GM19395 (cell line): ENCODE measurements at regions not wholly inside any gene's neighbourhood (a gene's known extent, or its start where the extent isn't known, plus 50 kb on each side); places are given as distances from the start of the nearest gene placed in this dataset.
"Not testable (repeated sequence)": the region's sequence is repeated elsewhere in the genome, so short reads cannot be mapped to it uniquely, and the experiment has no call there.

Experiments used
- ATAC-seq: cut with Tn5 transposase; IDR thresholded peaks from one replicate; pipeline ENCODE4 v1.9.1; 2021; ENCODE audit warnings: mild to moderate bottlenecking, moderate library complexity; ENCODE audit not compliant: unreplicated experiment

DNA sequence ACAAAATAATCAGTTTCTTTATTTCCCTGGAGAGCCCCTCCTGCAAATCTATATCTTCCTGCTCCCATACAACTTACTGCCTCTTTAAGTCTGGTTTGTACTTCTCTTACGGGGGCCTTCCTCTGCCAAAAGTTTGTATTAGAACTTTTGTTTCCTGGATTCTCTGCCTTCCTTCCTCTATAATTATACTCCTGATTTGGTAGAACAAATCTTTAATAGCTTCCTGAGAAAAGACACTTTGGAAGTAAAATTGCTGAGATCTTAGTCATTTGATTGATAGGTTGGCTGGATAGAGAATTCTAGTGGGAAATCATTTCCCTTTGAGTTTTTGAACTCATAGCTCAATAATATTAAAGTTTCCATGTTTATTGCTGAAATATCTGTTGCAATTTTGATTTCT lies 499.2 kb downstream of the RAB38 start:
- ATAC-seq = no peak

GRCh38 chr11:87666730-87667129 lies 508.5 kb downstream of the RAB38 start:
- no peak for ATAC-seq

DNA sequence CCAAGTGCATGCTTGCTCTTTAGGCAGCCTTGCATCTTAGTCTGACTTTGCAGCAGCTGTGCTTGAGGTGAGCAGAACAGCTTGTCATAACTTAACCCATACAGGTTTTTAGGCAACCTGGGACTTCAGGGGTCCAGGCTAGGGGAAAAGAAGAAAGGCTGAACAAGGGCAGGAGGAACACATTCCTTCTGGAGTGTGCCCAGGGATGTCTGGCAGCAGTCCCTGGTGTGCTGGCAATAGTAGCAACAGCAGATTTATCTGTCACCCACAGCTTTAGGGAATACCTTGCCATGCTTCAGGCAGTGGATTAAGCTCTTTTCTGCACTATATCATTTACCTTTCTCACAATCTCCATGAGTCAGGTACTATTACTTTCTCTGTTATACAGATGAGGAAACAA lies 513.0 kb downstream of the RAB38 start:
- no peak for ATAC-seq

GRCh38 chr11:87660926-87661660 lies 514.1 kb downstream of the RAB38 start:
- no peak for ATAC-seq

DNA sequence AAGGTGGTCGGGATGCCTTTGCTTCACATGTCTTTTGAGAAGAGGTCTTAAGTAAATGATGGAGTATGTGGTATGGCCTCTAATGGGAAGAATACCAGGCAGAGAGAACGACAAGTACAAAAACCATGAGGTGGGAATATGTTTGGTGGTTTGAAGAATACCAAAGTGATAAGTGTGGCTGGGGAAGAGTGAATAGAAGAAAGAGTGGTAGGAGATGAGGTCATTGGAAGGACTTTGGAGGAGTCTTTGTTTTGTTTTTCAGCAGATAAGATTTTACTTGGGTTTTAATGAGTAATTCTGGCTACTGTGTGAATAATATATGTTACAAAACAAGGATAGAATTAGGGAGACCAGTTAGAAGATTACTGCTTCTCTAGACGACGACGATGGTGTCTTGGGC lies 515.4 kb downstream of the RAB38 start:
- ATAC-seq = no peak

DNA sequence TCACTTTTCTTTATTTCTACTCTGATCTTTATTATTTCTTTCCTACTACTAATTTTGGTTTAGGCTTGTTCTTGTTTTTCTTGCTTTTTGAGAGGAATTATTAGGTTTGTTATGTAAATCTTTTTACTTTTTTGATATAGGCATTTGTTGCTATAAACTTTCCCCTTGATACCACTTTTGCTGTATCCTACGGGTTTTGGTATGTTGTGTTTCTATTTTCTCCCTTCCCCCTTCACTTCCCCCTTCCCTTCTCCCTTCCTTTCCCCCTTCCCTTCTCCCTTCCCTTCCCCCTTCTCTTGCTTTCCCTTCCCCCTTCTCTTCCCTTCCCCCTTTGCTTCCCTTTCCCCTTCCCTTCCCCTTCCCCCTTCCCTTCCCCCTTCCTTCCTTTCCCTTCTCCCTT lies 529.6 kb downstream of the RAB38 start:
- no peak for ATAC-seq

- ATAC-seq = no peak
Measured at GRCh38 chr11:87639753-87640364, 535.4 kb downstream of the RAB38 start.

DNA sequence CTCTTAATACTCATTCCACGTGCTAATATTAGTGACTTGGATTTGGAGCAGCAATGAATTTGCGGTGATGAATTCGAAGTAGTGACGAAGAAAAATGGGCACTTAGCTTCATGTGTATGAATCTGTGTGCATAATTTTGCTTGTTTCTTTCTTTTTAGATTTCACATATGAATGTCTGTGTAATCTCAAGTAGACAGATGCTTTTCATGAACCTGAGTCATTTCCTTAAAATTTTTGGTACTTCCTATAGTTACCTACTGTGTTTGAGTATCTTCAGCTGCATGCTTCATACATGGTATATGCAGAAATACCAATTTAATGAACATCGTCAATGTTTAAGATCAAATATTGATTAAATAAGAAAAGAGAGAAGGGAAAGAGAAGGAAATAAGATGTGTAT lies 540.2 kb downstream of the RAB38 start:
- no peak for ATAC-seq

DNA sequence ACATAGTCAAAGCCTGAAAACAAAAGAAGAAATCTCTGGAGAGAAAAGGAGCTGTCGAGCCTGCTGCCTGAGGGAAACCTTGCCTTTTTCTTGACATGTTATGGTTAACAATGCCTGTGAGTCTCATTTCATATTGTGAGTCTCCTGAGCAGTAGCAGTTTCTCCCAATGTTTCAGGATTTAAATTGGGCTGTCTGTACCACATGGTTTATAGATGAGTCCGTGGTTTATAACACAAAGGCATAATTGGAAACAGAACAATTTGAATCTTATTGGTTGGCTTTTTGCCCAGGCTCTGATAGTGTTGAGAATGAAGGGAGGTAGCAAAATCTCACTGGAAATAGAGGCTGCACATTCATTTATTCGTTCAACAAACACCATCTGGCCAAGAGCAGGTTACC lies 540.9 kb downstream of the RAB38 start:
- ATAC-seq = no peak

DNA sequence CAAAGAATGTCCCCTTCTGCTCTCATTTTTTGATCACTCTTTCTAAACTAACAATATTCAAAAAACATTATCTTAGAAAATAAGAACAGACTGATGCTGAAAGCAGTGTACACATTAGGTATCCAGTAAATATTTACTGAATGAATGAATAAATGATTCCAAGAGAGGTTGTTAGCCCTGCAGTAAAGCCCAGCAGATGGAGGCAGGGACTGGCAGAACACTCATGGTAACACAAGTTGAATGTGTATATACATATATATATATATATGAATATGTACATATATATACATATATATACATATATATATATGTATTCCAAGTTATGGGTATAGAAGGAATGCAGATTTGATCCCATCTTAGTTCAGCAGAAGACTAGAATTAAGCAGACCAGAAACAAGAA lies 546.3 kb downstream of the RAB38 start:
- ATAC-seq = no peak

GRCh38 chr11:87628026-87628580 lies 547.1 kb downstream of the RAB38 start:
- ATAC-seq = no peak

- not testable (repeated sequence) for ATAC-seq
Measured at GRCh38 chr11:87623531-87624365, 551.5 kb downstream of the RAB38 start.

GRCh38 chr11:87616511-87616910 lies 558.7 kb downstream of the RAB38 start:
- no peak for ATAC-seq

GRCh38 chr11:87604350-87604749 lies 566.6 kb downstream of the TMEM135 start:
- ATAC-seq = no peak

GRCh38 chr11:87603887-87604286 lies 566.2 kb downstream of the TMEM135 start:
- ATAC-seq = no peak

DNA sequence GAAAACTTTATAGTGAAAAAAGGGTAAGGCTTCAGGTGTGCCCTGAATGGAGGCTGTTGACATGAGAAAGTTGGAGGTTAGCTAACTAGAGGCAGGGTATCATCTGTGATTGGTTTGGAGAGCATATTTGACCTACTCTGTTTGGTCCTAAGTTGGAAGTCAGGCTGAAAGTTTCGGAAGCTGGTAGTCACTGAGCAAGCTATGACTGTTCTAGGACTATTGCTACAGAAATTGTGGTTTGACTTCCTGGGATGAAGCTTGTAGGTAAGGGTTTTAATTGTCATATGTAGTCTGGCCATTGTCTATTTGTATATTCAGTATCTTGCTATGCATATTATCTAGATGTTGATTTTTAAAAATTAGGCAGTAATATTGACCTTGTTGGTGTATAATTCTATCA lies 565.0 kb downstream of the TMEM135 start:
- no peak for ATAC-seq

- no peak for ATAC-seq
Measured at GRCh38 chr11:87600938-87601337, 563.2 kb downstream of the TMEM135 start.

DNA sequence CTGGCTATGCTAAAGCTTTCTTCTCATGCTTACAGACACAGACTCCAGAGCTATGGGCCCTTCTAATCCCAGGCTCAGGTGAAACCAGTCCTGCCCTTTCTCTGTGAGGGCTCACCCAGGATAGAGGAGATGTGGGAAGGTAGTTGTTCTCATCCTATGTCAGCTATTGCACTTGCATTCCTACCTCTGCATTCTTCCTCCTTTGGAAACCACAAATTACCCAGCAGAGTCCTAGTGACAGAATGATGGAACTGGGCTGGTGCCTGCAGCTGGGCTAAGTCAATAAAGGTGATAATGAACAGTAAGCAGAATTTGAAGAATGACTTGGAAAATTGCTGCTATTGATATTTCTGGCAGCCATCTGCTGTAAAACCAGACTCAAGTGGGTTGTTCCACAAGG lies 560.0 kb downstream of the TMEM135 start:
- no peak for ATAC-seq

- no peak for ATAC-seq
Measured at GRCh38 chr11:87596176-87596575, 558.4 kb downstream of the TMEM135 start.

DNA sequence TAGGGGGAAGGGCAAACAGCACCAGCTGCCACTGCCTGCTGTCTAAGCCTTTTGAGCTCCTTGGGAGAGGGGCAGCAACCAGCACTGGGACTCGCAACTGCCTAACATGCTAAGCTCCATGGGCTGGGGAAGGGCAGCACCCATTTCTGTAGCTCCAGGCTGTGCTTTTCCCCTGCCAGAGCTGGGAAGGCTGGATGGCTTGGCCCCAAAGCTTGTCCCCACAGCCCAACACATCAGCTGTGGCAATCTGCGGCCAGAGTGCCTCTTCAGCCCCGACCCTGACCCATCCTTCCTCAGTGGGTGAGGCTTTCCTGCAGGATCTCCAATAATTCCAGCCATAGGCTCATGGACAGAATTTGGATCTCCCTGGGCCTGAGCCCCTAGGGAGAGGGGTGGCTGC lies 551.3 kb downstream of the TMEM135 start:
- ATAC-seq = no peak

DNA sequence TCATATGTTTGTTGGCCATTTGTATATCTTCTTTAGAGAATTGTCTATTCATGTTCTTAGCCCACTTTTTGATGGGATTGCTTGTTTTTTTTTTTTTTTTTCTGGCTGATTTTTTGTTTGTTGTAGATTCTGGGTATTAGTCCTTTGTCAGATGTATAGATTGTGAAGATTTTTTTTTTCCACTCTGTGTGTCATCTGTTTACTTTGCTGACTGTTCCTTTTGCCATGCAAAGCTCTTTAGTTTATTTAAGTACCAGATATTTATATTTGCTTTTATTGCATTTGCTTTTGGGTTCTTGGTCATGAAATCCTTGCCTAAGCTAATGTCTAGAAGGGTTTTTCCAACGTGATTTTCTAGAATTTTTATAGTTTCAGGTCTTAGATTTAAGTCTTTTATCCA lies 547.9 kb downstream of the TMEM135 start:
- not testable (repeated sequence) for ATAC-seq

DNA sequence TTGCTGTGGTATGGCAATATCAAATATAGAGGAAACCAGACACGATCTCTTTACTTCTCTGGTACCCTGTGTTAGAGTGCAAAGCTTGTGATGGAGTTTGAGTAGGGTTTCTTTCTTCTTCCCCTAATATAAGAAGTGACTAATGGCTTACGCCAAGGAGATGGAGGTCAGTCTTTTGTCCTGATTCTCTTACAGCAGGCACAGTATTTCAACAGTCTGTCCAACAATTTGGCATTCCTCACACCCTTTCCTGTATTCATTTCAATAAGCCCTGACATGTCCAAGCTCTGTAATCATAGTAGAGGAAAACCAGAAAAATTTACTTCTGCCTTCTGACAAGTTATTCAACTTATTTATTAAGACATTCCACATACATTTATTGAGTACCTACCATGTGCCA lies 546.2 kb downstream of the TMEM135 start:
- no peak for ATAC-seq
